Neural crest cell (in vitro differentiated cells): ENCODE measurements at regions not wholly inside any gene's neighbourhood (a gene's known extent, or its start where the extent isn't known, plus 50 kb on each side); places are given as distances from the start of the nearest gene placed in this dataset.
A peak's percentile ranks its signal among the peaks of the same experiment; 100 is the strongest.

Source experiments
- DNase-seq: peaks from one replicate; pipeline ENCODE4 v3.0.0; 2021; ENCODE audit warnings: low read depth, mixed read lengths, low spot score
- H3K27ac Mint-ChIP-seq: one replicate; pipeline ENCODE4 v1.8.0; 2021; ENCODE audit warnings: mild to moderate bottlenecking, mixed read lengths; ENCODE audit not compliant: unreplicated experiment
- H3K27me3 Mint-ChIP-seq: 2 replicates; pipeline ENCODE4 v1.8.0; 2021; ENCODE audit warnings: low read depth, mild to moderate bottlenecking, mixed read lengths
- H3K36me3 Mint-ChIP-seq: 2 replicates; pipeline ENCODE4 v1.8.0; 2021; ENCODE audit warnings: low read depth, mild to moderate bottlenecking, mixed read lengths
- H3K4me1 Mint-ChIP-seq: 2 replicates; pipeline ENCODE4 v1.8.0; 2021; ENCODE audit warnings: mixed read lengths
- H3K4me3 Mint-ChIP-seq: one replicate; pipeline ENCODE4 v1.8.0; 2021; ENCODE audit warnings: mild to moderate bottlenecking, mixed read lengths
- H3K9me3 Mint-ChIP-seq: 2 replicates; pipeline ENCODE4 v1.8.0; 2021; ENCODE audit warnings: mixed read lengths
- CTCF ChIP-seq: fragments of 200-600 bp; sonication (generic); conservative IDR thresholded peaks from 2 replicates; pipeline ENCODE4 v1.5.0; 2021; ENCODE audit warnings: antibody characterized with exemption, mild to moderate bottlenecking

GRCh38 chr13:75224053-75224742, 257.8 kb downstream of the TBC1D4 start:
- DNase-seq = no peak
- peaks cover 8% of the 10 kb centered on the region for H3K4me1 Mint-ChIP-seq
- no peaks in the 10 kb centered on the region for H3K27me3 Mint-ChIP-seq
- TF ChIP-seq CTCF = no peak
- no peak overlapping the region for H3K27ac Mint-ChIP-seq
- H3K4me3 Mint-ChIP-seq = no peak overlapping the region
- no peaks in the 10 kb centered on the region for H3K36me3 Mint-ChIP-seq
- H3K9me3 Mint-ChIP-seq = peaks cover 2% of the 10 kb centered on the region

- Mint-ChIP-seq H3K36me3 (no peaks in the 10 kb centered on the region), H3K4me3 (no peak overlapping the region), H3K9me3 (peaks cover 2% of the 10 kb centered on the region), H3K27me3 (no peaks in the 10 kb centered on the region), H3K4me1 (peaks cover 25% of the 10 kb centered on the region), H3K27ac (no peak overlapping the region)
- no peak for DNase-seq
- no peak for TF ChIP-seq CTCF
Measured at GRCh38 chr13:75222031-75222430, 259.9 kb downstream of the TBC1D4 start.

- no peaks in the 10 kb centered on the region for H3K36me3 Mint-ChIP-seq
- no peak overlapping the region for H3K4me3 Mint-ChIP-seq
- peak overlapping the region; percentile 46 for H3K27ac Mint-ChIP-seq
- peaks cover 2% of the 10 kb centered on the region for H3K9me3 Mint-ChIP-seq
- H3K4me1 Mint-ChIP-seq = peaks cover 35% of the 10 kb centered on the region
- DNase-seq = no peak
- no peak for TF ChIP-seq CTCF
- no peaks in the 10 kb centered on the region for H3K27me3 Mint-ChIP-seq
Measured at GRCh38 chr13:75220861-75221260, 261.1 kb downstream of the TBC1D4 start.

- Mint-ChIP-seq H3K36me3 (no peaks in the 10 kb centered on the region), H3K9me3 (peaks cover 2% of the 10 kb centered on the region), H3K27me3 (no peaks in the 10 kb centered on the region), H3K4me1 (peaks cover 40% of the 10 kb centered on the region), H3K27ac (no peak overlapping the region), H3K4me3 (no peak overlapping the region)
- no peak for TF ChIP-seq CTCF
- DNase-seq = no peak
Measured at GRCh38 chr13:75220238-75220542, 261.8 kb downstream of the TBC1D4 start.

- H3K27me3 Mint-ChIP-seq = no peaks in the 10 kb centered on the region
- H3K4me3 Mint-ChIP-seq = peak overlapping the region; percentile 88
- H3K36me3 Mint-ChIP-seq = no peaks in the 10 kb centered on the region
Measured at GRCh38 chr13:75219479-75220237, 262.3 kb downstream of the TBC1D4 start.

More at GRCh38 chr13:75219479-75220237, 262.3 kb downstream of the TBC1D4 start:
- Mint-ChIP-seq H3K9me3 (peaks cover 2% of the 10 kb centered on the region), H3K4me1 (peaks cover 40% of the 10 kb centered on the region), H3K27ac (peak overlapping the region; percentile 96)
- peak; percentile 99 for TF ChIP-seq CTCF
- DNase-seq = peak; percentile 96
